Activated naive CD4-positive, alpha-beta T cell (primary cell): ENCODE measurements at regions not wholly inside any gene's neighbourhood (a gene's known extent, or its start where the extent isn't known, plus 50 kb on each side); places are given as distances from the start of the nearest gene placed in this dataset.
"Not testable (repeated sequence)": the region's sequence is repeated elsewhere in the genome, so short reads cannot be mapped to it uniquely, and the experiment has no call there.

Experiments used
- DNase-seq, 4 experiments: peaks; one replicate each; lab custom pipeline; 2025; lab: John Stamatoyannopoulos, UW

DNA sequence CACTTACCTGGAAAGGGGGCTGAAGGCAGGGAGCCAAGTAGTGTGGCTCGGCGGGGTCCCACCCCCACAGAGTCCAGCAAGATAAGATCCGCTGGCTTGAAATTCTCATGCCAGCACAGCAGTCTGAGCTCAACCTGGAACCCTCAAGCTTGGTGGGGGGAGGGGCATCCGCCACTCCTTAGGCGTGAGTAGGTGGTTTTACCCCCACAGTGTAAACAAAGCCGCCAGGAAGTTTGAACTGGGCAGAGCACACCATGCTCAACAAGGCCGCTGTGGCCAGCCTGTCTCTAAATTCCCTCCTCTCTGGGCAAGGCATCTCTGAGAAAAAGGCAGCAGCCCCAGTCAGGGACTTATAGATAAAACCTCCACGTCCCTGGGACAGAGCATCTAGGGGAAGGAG is 156.3 kb downstream of the KBTBD8 start:
- no peak for DNase-seq

- DNase-seq = no peak
These were observed 169.4 kb downstream of the KBTBD8 start for GRCh38 chr3:67167481-67167880.

GRCh38 chr3:67171841-67172240 is 173.7 kb downstream of the KBTBD8 start:
- DNase-seq = no peak

DNA sequence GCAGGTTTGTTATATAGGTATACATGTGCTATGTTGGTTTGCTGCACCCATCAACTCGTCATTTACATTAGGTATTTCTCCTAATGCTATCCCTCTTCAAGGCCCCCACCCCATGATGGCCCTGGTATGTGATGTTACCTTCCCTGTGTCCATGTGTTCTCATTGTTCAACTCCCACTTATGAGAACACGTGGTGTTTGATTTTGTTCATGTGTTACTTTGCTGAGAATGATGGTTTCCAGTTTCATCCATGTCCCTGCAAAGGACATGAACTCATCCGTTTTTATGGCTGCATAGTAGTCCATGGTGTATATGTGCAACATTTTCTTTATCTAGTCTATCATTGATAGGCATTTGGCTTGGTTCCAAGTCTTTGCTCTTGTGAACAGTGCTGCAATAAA is 175.0 kb downstream of the KBTBD8 start:
- not testable (repeated sequence) for DNase-seq

DNA sequence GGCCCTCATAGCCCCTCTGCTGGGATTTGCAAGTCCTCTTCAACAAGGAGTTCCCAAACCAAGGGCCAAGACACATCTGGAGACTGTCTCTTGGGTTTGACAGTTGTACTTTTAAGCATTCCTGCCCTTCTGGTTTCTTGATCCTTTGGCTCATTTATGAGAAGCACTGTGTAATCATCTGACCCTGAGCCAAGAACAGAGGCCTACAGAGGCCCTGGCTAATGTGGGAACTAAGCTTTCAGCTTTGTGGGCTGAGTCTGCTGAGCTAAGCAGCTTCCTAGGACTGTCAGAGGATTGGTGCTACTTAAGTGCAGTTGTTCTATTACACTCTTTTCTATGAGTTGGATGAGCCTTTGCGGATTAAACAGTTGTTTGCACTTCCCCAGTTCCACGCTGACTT is 178.3 kb downstream of the KBTBD8 start:
- no peak for DNase-seq

GRCh38 chr3:67192466-67192865 is 194.4 kb downstream of the KBTBD8 start:
- DNase-seq = no peak

- no peak for DNase-seq
These were observed 198.6 kb downstream of the KBTBD8 start for GRCh38 chr3:67196677-67197076.

- DNase-seq = no peak
These were observed 200.3 kb downstream of the KBTBD8 start for GRCh38 chr3:67198374-67198773.

GRCh38 chr3:67200618-67201017 is 202.5 kb downstream of the KBTBD8 start:
- no peak for DNase-seq

DNA sequence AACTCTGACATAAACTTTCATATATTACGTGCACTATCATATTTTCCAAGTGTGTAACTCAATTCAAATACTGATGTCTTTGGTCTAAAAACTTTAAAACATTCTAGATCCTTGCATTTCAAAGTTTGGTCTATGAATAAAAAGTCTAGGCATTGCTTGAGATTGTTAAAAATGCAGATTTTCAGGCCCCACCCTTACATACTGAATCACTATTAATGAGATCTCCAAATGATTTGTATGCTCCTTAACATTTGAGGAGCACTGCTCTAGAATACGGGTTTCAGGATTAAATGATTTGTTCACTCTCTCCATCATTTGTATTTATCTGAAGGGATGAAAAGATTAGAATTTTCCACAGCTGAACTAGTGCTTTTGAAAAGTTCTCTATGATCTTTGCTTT is 202.9 kb downstream of the KBTBD8 start:
- no peak for DNase-seq

GRCh38 chr3:67202053-67202452 is 203.9 kb downstream of the KBTBD8 start:
- DNase-seq = no peak

DNA sequence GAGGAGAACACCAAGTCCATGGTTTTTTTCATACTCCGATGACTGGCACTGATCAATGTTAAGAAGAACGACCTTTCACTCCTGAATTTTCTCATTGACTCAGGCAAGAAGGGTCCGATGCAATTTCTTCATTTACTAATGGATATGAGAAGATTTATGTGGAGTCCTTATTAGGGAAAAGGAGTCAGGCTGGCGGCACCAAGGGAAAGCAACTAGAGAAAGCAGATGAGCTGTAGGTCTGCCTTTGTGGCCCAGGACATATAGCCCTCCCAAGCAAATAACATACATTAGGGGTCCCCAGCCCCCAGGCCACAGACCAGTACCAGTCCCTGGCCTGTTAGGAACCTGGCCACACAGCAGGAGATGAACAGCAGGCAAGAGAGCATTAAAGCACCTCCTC is 206.8 kb downstream of the KBTBD8 start:
- DNase-seq = no peak

GRCh38 chr3:67215690-67216089 is 217.6 kb downstream of the KBTBD8 start:
- DNase-seq = no peak

DNA sequence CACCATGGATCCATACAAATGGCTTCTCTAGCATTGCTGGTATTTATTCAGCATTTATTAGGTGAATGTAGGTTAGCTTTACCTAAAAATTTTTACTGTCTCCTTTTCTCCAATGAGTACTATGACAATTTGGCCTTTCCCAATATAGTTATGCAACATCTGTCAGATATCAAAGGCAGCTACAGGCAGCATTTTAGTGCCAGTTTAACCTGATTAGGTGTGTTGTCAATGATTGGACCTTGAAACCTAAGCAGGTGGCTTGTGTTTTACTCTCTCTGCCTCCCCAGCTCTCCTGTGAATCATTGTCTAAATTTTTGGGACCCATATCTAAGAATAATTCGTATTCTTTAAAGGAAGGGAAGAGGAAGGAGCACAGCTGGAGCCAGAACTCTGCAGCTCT is 228.9 kb downstream of the KBTBD8 start:
- DNase-seq = no peak

- DNase-seq = no peak
These were observed 230.0 kb downstream of the KBTBD8 start for GRCh38 chr3:67228136-67228535.

DNA sequence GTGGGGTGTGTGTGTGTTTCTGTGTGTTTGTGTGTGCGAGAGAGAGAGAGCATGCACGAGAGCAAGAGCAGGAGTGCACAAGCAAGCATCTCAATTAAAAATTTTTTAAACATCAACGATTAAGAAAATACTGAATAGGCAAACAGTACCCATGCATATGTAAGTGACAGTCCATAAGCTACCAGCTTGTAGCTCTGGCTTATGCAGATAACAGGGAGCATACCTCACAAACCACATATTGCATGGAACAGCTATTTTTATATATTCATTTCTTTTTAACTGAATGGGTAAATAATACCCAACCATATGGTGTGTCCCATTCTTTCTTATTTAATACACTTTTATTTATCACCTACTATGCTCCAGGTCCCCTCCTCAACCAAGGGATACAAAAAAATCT is 234.5 kb downstream of the KBTBD8 start:
- DNase-seq = no peak

GRCh38 chr3:67239353-67239752 is 241.2 kb downstream of the KBTBD8 start:
- DNase-seq = no peak

- DNase-seq = no peak
These were observed 243.0 kb downstream of the KBTBD8 start for GRCh38 chr3:67241084-67241483.

- no peak for DNase-seq
These were observed 246.0 kb downstream of the KBTBD8 start for GRCh38 chr3:67244130-67244529.

GRCh38 chr3:67245545-67245944 is 247.4 kb downstream of the KBTBD8 start:
- DNase-seq = no peak

GRCh38 chr3:67248726-67249125 is 250.6 kb downstream of the KBTBD8 start:
- no peak for DNase-seq

DNA sequence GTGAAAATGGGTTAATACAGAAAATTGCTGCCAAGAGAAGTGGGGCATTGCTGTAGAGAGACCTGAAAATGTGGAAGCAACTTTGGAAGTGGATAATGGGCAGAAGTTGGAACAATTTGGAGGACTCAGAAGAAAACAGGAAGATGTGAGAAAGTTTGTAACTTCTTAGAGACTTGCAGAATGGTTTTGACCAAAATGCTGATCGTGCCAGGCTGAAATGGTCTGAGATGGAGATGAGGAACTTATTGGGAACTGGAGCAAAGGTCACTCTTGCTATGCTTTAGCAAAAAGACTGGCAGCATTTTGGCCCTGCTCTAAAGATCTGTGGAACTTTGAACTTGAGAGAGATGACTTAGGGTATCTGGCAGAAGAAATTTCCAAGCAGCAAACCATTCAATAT is 254.8 kb downstream of the KBTBD8 start:
- DNase-seq = not testable (repeated sequence)

DNA sequence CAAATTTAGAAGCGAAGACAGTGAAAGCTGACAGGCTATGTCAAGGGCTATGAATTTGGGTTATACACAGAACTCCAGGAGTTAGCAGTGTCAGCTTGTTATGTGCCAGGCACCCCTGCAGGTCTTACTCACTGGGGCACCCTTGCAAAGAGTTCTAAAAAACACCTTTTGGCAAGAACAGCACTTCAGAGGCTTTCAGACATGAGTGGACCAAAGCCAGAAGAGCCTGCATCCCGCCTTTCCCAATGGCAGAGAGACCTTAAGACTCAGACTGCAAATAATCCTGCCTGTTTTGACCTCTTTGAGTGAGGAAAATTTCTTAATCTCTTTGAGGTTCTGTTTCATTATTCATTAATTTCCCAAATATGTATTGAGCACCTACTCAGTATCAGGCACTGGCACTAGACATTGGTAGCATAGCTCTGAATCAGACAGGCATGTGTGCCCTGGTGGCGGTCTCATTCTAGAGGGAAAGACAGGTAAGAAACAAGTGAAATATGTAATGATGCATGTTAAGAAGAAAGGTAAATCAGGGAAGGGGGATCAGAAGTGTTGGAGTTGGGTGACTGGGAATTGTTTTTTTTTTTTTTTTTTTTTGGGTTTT is 280.0 kb downstream of the KBTBD8 start:
- no peak for DNase-seq

DNA sequence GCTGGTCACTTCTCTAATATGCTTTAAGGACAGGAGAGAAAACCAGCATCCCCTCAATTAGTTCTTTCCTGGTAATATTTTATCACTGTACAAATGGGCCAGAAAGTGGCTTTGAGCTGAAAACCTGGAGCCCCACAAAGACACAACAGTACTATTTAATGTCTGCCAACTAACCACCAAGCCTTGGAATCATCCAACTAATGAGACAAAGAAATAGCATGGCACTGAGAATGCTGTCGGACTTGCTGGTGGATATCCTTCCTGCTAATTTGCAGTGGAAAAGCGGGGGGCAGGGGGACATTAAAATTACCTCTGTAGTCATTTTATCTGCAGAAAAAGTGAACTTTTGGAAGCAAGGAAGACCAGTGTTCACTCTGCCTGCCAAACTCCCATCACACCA is 288.5 kb downstream of the KBTBD8 start:
- DNase-seq = no peak
